ENCODE measurements at regions not wholly inside any gene's neighbourhood (a gene's known extent, or its start where the extent isn't known, plus 50 kb on each side); places are given as distances from the start of the nearest gene placed in this dataset.

GRCh38 chr7:19397911-19398310, 252.7 kb upstream of the FERD3L start:
- TF ChIP-seq CTCF (IDR thresholded peaks at IDR 0.05) (no peak), POLR2A (IDR thresholded peaks at IDR 0.05) (no peak)
